Naive thymus-derived CD4-positive, alpha-beta T cell (primary cell): ENCODE measurements at regions not wholly inside any gene's neighbourhood (a gene's known extent, or its start where the extent isn't known, plus 50 kb on each side); places are given as distances from the start of the nearest gene placed in this dataset.
"Not testable (repeated sequence)": the region's sequence is repeated elsewhere in the genome, so short reads cannot be mapped to it uniquely, and the experiment has no call there.

Experiments used
- ATAC-seq: fragments of 150-1000 bp; cut with Tn5 transposase; 2 replicates; pipeline ENCODE4 v1.10.0; 2021; ENCODE audit warnings: mild to moderate bottlenecking, moderate library complexity
- CTCF ChIA-PET: fragments of 350-600 bp; sonication (Branson Sonifier 250); formaldehyde crosslinking; loops from one replicate; lab custom pipeline; 2021; ENCODE audit warnings: antibody characterized with exemption; lab: Charles Lee
- POLR2A ChIA-PET: fragments of 350-600 bp; sonication (Branson Sonifier 250); formaldehyde crosslinking; loops from one replicate; lab custom pipeline; 2021; ENCODE audit warnings: antibody characterized with exemption, inconsistent platforms; lab: Charles Lee
- DNase-seq, 9 donors: peaks; one replicate each; pipeline versions ENCODE4 v3.0.0 to v3.0.0-alpha.2; 2020 to 2022; ENCODE audit warnings: mixed read lengths in 1 of 9
- H3K27ac ChIP-seq: one replicate; pipeline ENCODE4 v1.7.0; 2013; ENCODE audit warnings: mild to moderate bottlenecking, low read depth, low read length, moderate library complexity
- H3K27me3 ChIP-seq, 2 donors: one replicate each; pipeline ENCODE4 v1.7.0; 2013; ENCODE audit warnings: low read length in 2 of 2, mild to moderate bottlenecking in 2 of 2, moderate library complexity in 2 of 2; ENCODE audit not compliant: control insufficient read depth in 2 of 2, insufficient read depth in 2 of 2
- H3K36me3 ChIP-seq, 3 experiments: 1 replicate in 2 of 3; 2 replicates in 1 of 3; pipeline ENCODE4 v1.7.0; 2013; ENCODE audit warnings: low read length in 3 of 3, mild to moderate bottlenecking in 3 of 3, moderate library complexity in 1 of 3; ENCODE audit not compliant: insufficient read depth in 3 of 3, control insufficient read depth in 2 of 3
- H3K4me1 ChIP-seq, 2 donors: one replicate each; pipeline ENCODE4 v1.7.0; 2013; ENCODE audit warnings: low read length in 2 of 2, mild to moderate bottlenecking in 2 of 2, moderate library complexity in 1 of 2; ENCODE audit not compliant: control insufficient read depth in 2 of 2, insufficient read depth in 2 of 2
- H3K4me3 ChIP-seq: 2 replicates; pipeline ENCODE4 v1.7.0; 2013; ENCODE audit warnings: mild to moderate bottlenecking, low read length
- H3K9me3 ChIP-seq, 3 experiments: 1 replicate in 2 of 3; 2 replicates in 1 of 3; pipeline ENCODE4 v1.7.0; 2013; ENCODE audit warnings: low read length in 3 of 3; ENCODE audit not compliant: control insufficient read depth in 2 of 3
- H3K27ac Mint-ChIP-seq, 9 donors: one replicate each; pipeline ENCODE4 v1.8.0; 2020 to 2022; ENCODE audit warnings: mixed read lengths in 9 of 9, mild to moderate bottlenecking in 8 of 9, moderate library complexity in 5 of 9, inconsistent platforms in 2 of 9
- H3K27me3 Mint-ChIP-seq, 5 donors: one replicate each; pipeline ENCODE4 v1.8.0; 2021 to 2022; ENCODE audit warnings: mixed read lengths in 5 of 5, mild to moderate bottlenecking in 1 of 5
- H3K36me3 Mint-ChIP-seq, 5 donors: one replicate each; pipeline ENCODE4 v1.8.0; 2020 to 2022; ENCODE audit warnings: mixed read lengths in 5 of 5, mild to moderate bottlenecking in 3 of 5, inconsistent platforms in 1 of 5
- H3K4me1 Mint-ChIP-seq, 7 donors: one replicate each; pipeline ENCODE4 v1.8.0; 2020 to 2022; ENCODE audit warnings: mixed read lengths in 7 of 7, mild to moderate bottlenecking in 3 of 7, inconsistent platforms in 1 of 7
- H3K4me3 Mint-ChIP-seq, 10 donors: one replicate each; pipeline ENCODE4 v1.8.0; 2020 to 2022; ENCODE audit warnings: mild to moderate bottlenecking in 10 of 10, mixed read lengths in 10 of 10, moderate library complexity in 6 of 10, inconsistent platforms in 2 of 10
- H3K9me3 Mint-ChIP-seq, 11 donors: one replicate each; pipeline ENCODE4 v1.8.0; 2020 to 2022; ENCODE audit warnings: mixed read lengths in 11 of 11, mild to moderate bottlenecking in 4 of 11, inconsistent platforms in 1 of 11, moderate library complexity in 1 of 11
- intact Hi-C, 2 donors: fragments of 100-400 bp; cut with micrococcal nuclease; formaldehyde crosslinking; loops; one replicate each; pipeline ENCODE4 v1.15.1; 2023

GRCh38 chrX:39268207-39268606 is 466.9 kb downstream of the MID1IP1 start:
- ATAC-seq (no peak), DNase-seq (no peak)
- H3K27ac ChIP-seq, result no peak overlapping the region
- no peaks in the 10 kb centered on the region for H3K36me3 ChIP-seq
- Mint-ChIP-seq H3K27ac (peak overlapping the region in 5 of 9 donors; percentile 14 to 67 (median 29)), H3K4me1 (peaks cover 1 to 20% (median 9%) of the 10 kb centered on the region in 7 donors), H3K4me3 (no peak overlapping the region), H3K27me3 (peaks cover 0 to 3% (median 0%) of the 10 kb centered on the region in 5 donors), H3K9me3 (peaks cover 0 to 9% (median 2%) of the 10 kb centered on the region in 11 donors), H3K36me3 (peaks cover 0 to 15% (median 0%) of the 10 kb centered on the region in 5 donors)
- H3K4me3 ChIP-seq, result no peak overlapping the region
- H3K27me3 ChIP-seq, result no peaks in the 10 kb centered on the region
- no peaks in the 10 kb centered on the region for H3K9me3 ChIP-seq
- intact Hi-C loops, result loop anchor here in 1 of 2 donors (10.0 kb wide), 1 partner anchor 107 kb away; no protein-coding TSS in a partner anchor
- ChIA-PET POLR2A (no interaction called here), CTCF (interaction anchor here (0.6 kb wide), 1 partner anchor 147 kb away, joined by 5 read pairs; no protein-coding TSS in a partner anchor)
- H3K4me1 ChIP-seq, result no peaks in the 10 kb centered on the region

GRCh38 chrX:39275500-39276068 is 474.3 kb downstream of the MID1IP1 start:
- POLR2A ChIA-PET, result no interaction called here
- H3K36me3 Mint-ChIP-seq, result peaks cover 0 to 19% (median 0%) of the 10 kb centered on the region in 5 donors
- Histone ChIP-seq H3K9me3 (no peaks in the 10 kb centered on the region), H3K27me3 (no peaks in the 10 kb centered on the region), H3K36me3 (no peaks in the 10 kb centered on the region), H3K4me3 (no peak overlapping the region), H3K27ac (no peak overlapping the region), H3K4me1 (no peaks in the 10 kb centered on the region)
- no peak overlapping the region for H3K4me3 Mint-ChIP-seq
- H3K4me1 Mint-ChIP-seq, result peaks cover 0 to 5% (median 0%) of the 10 kb centered on the region in 7 donors
- H3K27ac Mint-ChIP-seq, result no peak overlapping the region
- H3K27me3 Mint-ChIP-seq, result peaks cover 0 to under 1% (median 0%) of the 10 kb centered on the region in 5 donors
- H3K9me3 Mint-ChIP-seq, result peaks cover 0 to 20% (median 4%) of the 10 kb centered on the region in 11 donors
- CTCF ChIA-PET, result no interaction called here
- DNase-seq (no peak), ATAC-seq (no peak)
- intact Hi-C loops, result no loop called here

GRCh38 chrX:39277685-39278390 is 476.6 kb downstream of the MID1IP1 start:
- CTCF ChIA-PET, H3K4me1 ChIP-seq, intact Hi-C loops, H3K27me3 ChIP-seq, POLR2A ChIA-PET, H3K27ac ChIP-seq, H3K9me3 ChIP-seq, H3K36me3 ChIP-seq, H3K27me3 Mint-ChIP-seq, H3K4me3 Mint-ChIP-seq, H3K4me1 Mint-ChIP-seq, H3K27ac Mint-ChIP-seq, DNase-seq, H3K4me3 ChIP-seq, ATAC-seq: not testable (repeated sequence)
- Mint-ChIP-seq H3K9me3 (peaks cover 0 to 27% (median 6%) of the 10 kb centered on the region in 11 donors), H3K36me3 (peaks cover 0 to 18% (median 4%) of the 10 kb centered on the region in 5 donors)

GRCh38 chrX:39283239-39283638 is 482.0 kb downstream of the MID1IP1 start:
- ATAC-seq (no peak), DNase-seq (no peak)
- Mint-ChIP-seq H3K4me3 (no peak overlapping the region), H3K27me3 (no peaks in the 10 kb centered on the region), H3K4me1 (no peaks in the 10 kb centered on the region), H3K9me3 (peaks cover 4 to 47% (median 22%) of the 10 kb centered on the region in 11 donors), H3K36me3 (peaks cover 3 to 17% (median 6%) of the 10 kb centered on the region in 5 donors), H3K27ac (no peak overlapping the region)
- Histone ChIP-seq H3K9me3 (peaks cover 0 to 7% (median 0%) of the 10 kb centered on the region in 3 experiments), H3K36me3 (no peaks in the 10 kb centered on the region), H3K27me3 (no peaks in the 10 kb centered on the region), H3K4me3 (no peak overlapping the region), H3K4me1 (no peaks in the 10 kb centered on the region), H3K27ac (no peak overlapping the region)
- intact Hi-C loops, result no loop called here
- ChIA-PET POLR2A (no interaction called here), CTCF (no interaction called here)

GRCh38 chrX:39288592-39288991 is 487.3 kb downstream of the MID1IP1 start:
- no peaks in the 10 kb centered on the region for H3K36me3 ChIP-seq
- no peaks in the 10 kb centered on the region for H3K4me1 ChIP-seq
- DNase-seq, result no peak
- POLR2A ChIA-PET, result no interaction called here
- CTCF ChIA-PET, result interaction anchor here (0.5 kb wide), 1 partner anchor 968 kb away, joined by 4 read pairs; no protein-coding TSS in a partner anchor
- H3K9me3 Mint-ChIP-seq, result peaks cover 2 to 22% (median 9%) of the 10 kb centered on the region in 11 donors
- no peak overlapping the region for H3K27ac Mint-ChIP-seq
- H3K36me3 Mint-ChIP-seq, result peaks cover 0 to 16% (median 4%) of the 10 kb centered on the region in 5 donors
- H3K4me3 Mint-ChIP-seq, result no peak overlapping the region
- peaks cover 0 to 20% (median 3%) of the 10 kb centered on the region in 7 donors for H3K4me1 Mint-ChIP-seq
- H3K27ac ChIP-seq, result no peak overlapping the region
- H3K27me3 Mint-ChIP-seq, result no peaks in the 10 kb centered on the region
- no peak for ATAC-seq
- intact Hi-C loops, result no loop called here
- H3K4me3 ChIP-seq, result no peak overlapping the region
- peaks cover 0 to 1% (median 0%) of the 10 kb centered on the region in 3 experiments for H3K9me3 ChIP-seq
- H3K27me3 ChIP-seq, result no peaks in the 10 kb centered on the region

GRCh38 chrX:39289827-39290226 is 488.6 kb downstream of the MID1IP1 start:
- H3K27ac ChIP-seq, result no peak overlapping the region
- H3K27me3 Mint-ChIP-seq, result no peaks in the 10 kb centered on the region
- H3K4me1 ChIP-seq, result no peaks in the 10 kb centered on the region
- no peaks in the 10 kb centered on the region for H3K9me3 ChIP-seq
- intact Hi-C loops, result no loop called here
- peaks cover 0 to 16% (median 4%) of the 10 kb centered on the region in 11 donors for H3K9me3 Mint-ChIP-seq
- H3K27ac Mint-ChIP-seq, result no peak overlapping the region
- H3K36me3 Mint-ChIP-seq, result peaks cover 0 to 15% (median 0%) of the 10 kb centered on the region in 5 donors
- ATAC-seq (no peak), DNase-seq (no peak)
- H3K4me1 Mint-ChIP-seq, result peaks cover 0 to 26% (median 3%) of the 10 kb centered on the region in 7 donors
- ChIA-PET CTCF (no interaction called here), POLR2A (interaction anchor here (0.7 kb wide), 1 partner anchor 248 kb away, joined by 3 read pairs; no protein-coding TSS in a partner anchor)
- H3K27me3 ChIP-seq, result no peaks in the 10 kb centered on the region
- no peak overlapping the region for H3K4me3 Mint-ChIP-seq
- no peak overlapping the region for H3K4me3 ChIP-seq
- no peaks in the 10 kb centered on the region for H3K36me3 ChIP-seq
